Suprapubic skin (tissue), 4 donors: ENCODE measurements at regions not wholly inside any gene's neighbourhood (a gene's known extent, or its start where the extent isn't known, plus 50 kb on each side); places are given as distances from the start of the nearest gene placed in this dataset.

Source experiments
- DNase-seq, 2 donors: peaks; one replicate each; pipeline ENCODE4 v3.0.0-alpha.2; 2019; ENCODE audit warnings: low spot score in 2 of 2
- H3K27ac ChIP-seq: fragments of 200-600 bp; sonication (generic); one replicate; pipeline ENCODE4 v1.5.1; 2019
- H3K27me3 ChIP-seq: fragments of 200-600 bp; sonication (generic); one replicate; pipeline ENCODE4 v1.5.1; 2019
- H3K36me3 ChIP-seq: fragments of 200-600 bp; sonication (generic); one replicate; pipeline ENCODE4 v1.5.1; 2019
- H3K4me1 ChIP-seq: fragments of 200-600 bp; sonication (generic); one replicate; pipeline ENCODE4 v1.5.1; 2019
- H3K4me3 ChIP-seq: fragments of 200-600 bp; sonication (generic); one replicate; pipeline ENCODE4 v1.5.1; 2019; ENCODE audit warnings: mild to moderate bottlenecking
- H3K9me3 ChIP-seq: fragments of 200-600 bp; sonication (generic); one replicate; pipeline ENCODE4 v1.5.1; 2019
- CTCF ChIP-seq, 2 donors: fragments of 200-600 bp in 1 of 2; fragments of 450-650 bp in 1 of 2; sonication (generic) in 1 of 2; IDR thresholded peaks; one replicate each; pipeline ENCODE4 v1.5.1; 2016 to 2019; ENCODE audit warnings: antibody characterized with exemption in 2 of 2, mild to moderate bottlenecking in 1 of 2, moderate library complexity in 1 of 2
- EP300 ChIP-seq: sonication (generic); formaldehyde crosslinking; IDR thresholded peaks from one replicate; pipeline ENCODE4 v1.6.1; 2017; ENCODE audit warnings: antibody characterized with exemption
- POLR2A ChIP-seq, 2 donors: fragments of 450-650 bp; IDR thresholded peaks; one replicate each; pipeline ENCODE4 v1.6.1; 2017; ENCODE audit warnings: antibody characterized with exemption in 2 of 2, mild to moderate bottlenecking in 2 of 2, moderate library complexity in 2 of 2
- POLR2AphosphoS5 ChIP-seq, 3 donors: sonication (generic); formaldehyde crosslinking; IDR thresholded peaks; one replicate each; pipeline ENCODE4 v1.6.1; 2017; ENCODE audit warnings: antibody characterized with exemption in 3 of 3
- WGBS: methylation state at CpG from one replicate; pipeline ENCODE4 v1.1.5; 2018; 5-methylcytosine and 5-hydroxymethylcytosine counted together

GRCh38 chr4:43766648-43767047 is 682.0 kb downstream of the KCTD8 start:
- DNase-seq = no peak
- no peaks in the 10 kb centered on the region for H3K36me3 ChIP-seq
- no peaks in the 10 kb centered on the region for H3K4me1 ChIP-seq
- H3K9me3 ChIP-seq = no peaks in the 10 kb centered on the region
- no peak overlapping the region for H3K4me3 ChIP-seq
- TF ChIP-seq CTCF (IDR thresholded peaks at IDR 0.05) = no peak
- no peaks in the 10 kb centered on the region for H3K27me3 ChIP-seq
- H3K27ac ChIP-seq = no peak overlapping the region

GRCh38 chr4:43776371-43776770 is 672.2 kb downstream of the KCTD8 start:
- no peaks in the 10 kb centered on the region for H3K4me1 ChIP-seq
- 56% methylated on average over 1 of the region's 1 CpG for WGBS
- no peaks in the 10 kb centered on the region for H3K27me3 ChIP-seq
- no peak overlapping the region for H3K4me3 ChIP-seq
- H3K36me3 ChIP-seq = no peaks in the 10 kb centered on the region
- TF ChIP-seq EP300 (no peak), POLR2A (IDR thresholded peaks at IDR 0.05) (no peak), POLR2AphosphoS5 (IDR thresholded peaks at IDR 0.05) (no peak), CTCF (IDR thresholded peaks at IDR 0.05) (no peak)
- no peaks in the 10 kb centered on the region for H3K9me3 ChIP-seq
- DNase-seq = no peak
- no peak overlapping the region for H3K27ac ChIP-seq

GRCh38 chr4:43778187-43778915 is 670.3 kb downstream of the KCTD8 start:
- Histone ChIP-seq H3K4me3 (no peak overlapping the region), H3K36me3 (no peaks in the 10 kb centered on the region), H3K9me3 (no peaks in the 10 kb centered on the region), H3K27ac (no peak overlapping the region), H3K4me1 (no peaks in the 10 kb centered on the region), H3K27me3 (no peaks in the 10 kb centered on the region)
- no peak for DNase-seq
- TF ChIP-seq POLR2AphosphoS5 (IDR thresholded peaks at IDR 0.05) = no peak
- 73% methylated on average over 3 of the region's 3 CpGs for WGBS

GRCh38 chr4:43781125-43781524 is 667.5 kb downstream of the KCTD8 start:
- H3K4me3 ChIP-seq = no peak overlapping the region
- no peak for DNase-seq
- no peaks in the 10 kb centered on the region for H3K27me3 ChIP-seq
- no peak for TF ChIP-seq POLR2AphosphoS5 (IDR thresholded peaks at IDR 0.05)
- TF ChIP-seq EP300 = no peak
- no peak for TF ChIP-seq POLR2A (IDR thresholded peaks at IDR 0.05)
- TF ChIP-seq CTCF (IDR thresholded peaks at IDR 0.05) = no peak
- H3K4me1 ChIP-seq = no peaks in the 10 kb centered on the region
- no peak overlapping the region for H3K27ac ChIP-seq
- no peaks in the 10 kb centered on the region for H3K9me3 ChIP-seq
- no peaks in the 10 kb centered on the region for H3K36me3 ChIP-seq

GRCh38 chr4:43782391-43782790 is 666.2 kb downstream of the KCTD8 start:
- 89% methylated on average over 3 of the region's 3 CpGs for WGBS
- Histone ChIP-seq H3K36me3 (no peaks in the 10 kb centered on the region), H3K4me1 (no peaks in the 10 kb centered on the region), H3K27ac (no peak overlapping the region), H3K4me3 (no peak overlapping the region), H3K27me3 (no peaks in the 10 kb centered on the region), H3K9me3 (peaks cover 5% of the 10 kb centered on the region)
- TF ChIP-seq EP300 (no peak), POLR2AphosphoS5 (IDR thresholded peaks at IDR 0.05) (no peak), CTCF (IDR thresholded peaks at IDR 0.05) (no peak), POLR2A (IDR thresholded peaks at IDR 0.05) (no peak)
- DNase-seq = no peak

GRCh38 chr4:43816116-43816515 is 632.5 kb downstream of the KCTD8 start:
- Histone ChIP-seq H3K4me3 (no peak overlapping the region), H3K4me1 (no peaks in the 10 kb centered on the region), H3K27ac (no peak overlapping the region), H3K27me3 (no peaks in the 10 kb centered on the region), H3K36me3 (no peaks in the 10 kb centered on the region), H3K9me3 (peaks cover 9% of the 10 kb centered on the region)
- DNase-seq = no peak
- TF ChIP-seq POLR2AphosphoS5 (IDR thresholded peaks at IDR 0.05) (no peak), CTCF (IDR thresholded peaks at IDR 0.05) (no peak), POLR2A (IDR thresholded peaks at IDR 0.05) (no peak), EP300 (no peak)
- WGBS = 5% methylated on average over 1 of the region's 1 CpG
